Hematopoietic multipotent progenitor cell treated with erythropoietin and hydrocortisone succinate and interleukin-3 and kit ligand, for 4 days (in vitro differentiated cells): ENCODE measurements at regions not wholly inside any gene's neighbourhood (a gene's known extent, or its start where the extent isn't known, plus 50 kb on each side); places are given as distances from the start of the nearest gene placed in this dataset.

ENCODE experiments used
- DNase-seq: peaks from one replicate; pipeline ENCODE4 v3.0.0-alpha.2; 2015

- no peak for DNase-seq
Observed at GRCh38 chr6:6533176-6533575, 55.3 kb upstream of the LY86 start.

- DNase-seq = no peak
Observed at GRCh38 chr6:6534399-6534798, 54.1 kb upstream of the LY86 start.

- DNase-seq = no peak
Observed at GRCh38 chr6:6537488-6538260, 50.8 kb upstream of the LY86 start.

- DNase-seq = no peak
Observed at GRCh38 chr6:6538261-6538660, 50.3 kb upstream of the LY86 start.
